Stimulated activated CD8-positive, alpha-beta memory T cell treated with anti-CD3 and anti-CD28 coated beads, Interleukin-2, amount 100 ng/mL, for 1 hour (primary cell): ENCODE measurements at regions not wholly inside any gene's neighbourhood (a gene's known extent, or its start where the extent isn't known, plus 50 kb on each side); places are given as distances from the start of the nearest gene placed in this dataset.

Experiments used
- DNase-seq, 2 donors: peaks; one replicate each; pipeline ENCODE4 v3.0.0-alpha.2; 2020; ENCODE audit warnings: low read depth in 2 of 2

DNA sequence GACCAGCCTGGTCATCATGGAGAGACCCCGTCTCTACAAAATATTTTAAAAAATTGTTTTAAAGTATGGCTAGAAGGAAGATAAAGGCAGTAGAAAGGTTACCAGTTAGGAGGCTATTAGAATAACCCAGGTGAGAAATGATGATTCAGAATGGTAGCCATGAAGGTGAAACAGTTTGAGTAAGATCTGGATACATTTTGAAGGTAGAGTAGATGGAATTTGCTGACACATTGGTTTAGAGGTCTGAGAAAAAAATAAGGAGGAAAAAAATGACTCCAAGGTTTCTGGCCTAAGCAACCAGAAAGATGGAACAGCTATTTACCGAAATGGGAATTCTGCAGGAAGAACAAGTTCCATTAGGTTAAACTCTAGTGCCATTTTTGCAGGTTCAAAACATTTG lies 167.9 kb upstream of the TAB2 start:
- no peak for DNase-seq

DNA sequence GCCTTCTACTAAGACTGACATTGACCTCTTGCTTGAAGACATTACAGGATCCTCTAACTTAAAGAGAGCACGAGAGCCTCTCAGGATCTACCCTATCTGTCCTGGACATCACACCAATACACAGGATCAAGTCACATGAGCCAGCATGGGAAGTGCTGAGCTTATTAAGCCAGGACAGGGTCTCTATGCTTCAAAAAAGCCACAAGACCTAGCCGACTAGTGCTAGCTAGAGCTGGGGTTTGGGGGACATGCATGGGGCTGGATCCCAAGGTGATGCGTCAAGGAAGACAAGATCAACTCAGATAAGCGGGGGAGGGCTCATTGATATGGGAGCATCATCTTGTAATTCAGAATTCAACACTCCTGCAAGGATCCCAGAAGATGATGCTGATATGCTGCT lies 167.2 kb upstream of the TAB2 start:
- DNase-seq = no peak

DNA sequence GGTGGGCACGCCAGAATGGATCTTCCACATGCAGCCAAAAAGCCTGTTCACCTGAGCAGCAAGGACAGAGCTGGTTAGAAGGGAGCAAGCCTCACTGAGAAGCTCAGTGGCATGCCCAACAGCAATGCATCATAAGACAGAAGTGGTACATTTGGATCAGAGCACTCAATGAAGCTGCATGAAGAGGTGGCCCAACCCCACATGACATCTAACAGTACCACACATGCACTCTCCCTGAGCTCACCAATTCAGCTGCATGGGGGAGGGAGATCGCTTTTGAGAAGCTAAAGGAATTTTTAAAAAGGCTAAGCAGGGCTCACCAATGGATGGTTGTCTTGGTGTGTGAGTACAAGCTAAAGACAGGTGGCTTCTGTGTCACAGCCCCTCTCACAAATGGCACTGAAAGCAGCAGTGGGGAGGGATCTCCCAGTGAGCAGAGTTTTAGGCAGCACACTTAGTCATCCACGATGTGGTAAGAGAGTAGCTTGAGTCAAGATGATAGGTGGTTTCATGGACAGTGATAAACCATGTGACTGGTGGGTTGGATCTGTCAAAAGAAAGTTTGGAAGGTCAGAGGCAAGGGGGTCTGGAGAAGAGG lies 166.6 kb upstream of the TAB2 start:
- DNase-seq = no peak

DNA sequence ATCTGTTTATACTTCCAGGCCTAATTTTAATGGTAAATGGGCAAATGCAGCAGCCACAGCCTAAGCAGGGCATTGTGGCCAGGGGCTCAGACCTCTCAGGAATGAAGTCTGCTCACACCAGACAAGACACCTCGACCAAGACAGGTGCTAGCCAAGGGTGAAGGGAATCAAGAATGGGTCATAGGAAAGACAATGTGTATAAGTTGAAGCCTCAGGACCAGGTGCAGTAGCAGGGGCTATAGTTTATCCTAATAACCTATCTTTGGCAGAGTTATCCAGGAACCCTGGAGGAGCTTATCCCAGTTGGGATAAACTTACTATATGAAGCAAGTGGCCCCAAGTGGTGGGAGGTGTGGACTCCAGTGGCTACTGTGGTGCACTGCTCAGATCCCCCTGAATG lies 165.0 kb upstream of the TAB2 start:
- DNase-seq = no peak

DNA sequence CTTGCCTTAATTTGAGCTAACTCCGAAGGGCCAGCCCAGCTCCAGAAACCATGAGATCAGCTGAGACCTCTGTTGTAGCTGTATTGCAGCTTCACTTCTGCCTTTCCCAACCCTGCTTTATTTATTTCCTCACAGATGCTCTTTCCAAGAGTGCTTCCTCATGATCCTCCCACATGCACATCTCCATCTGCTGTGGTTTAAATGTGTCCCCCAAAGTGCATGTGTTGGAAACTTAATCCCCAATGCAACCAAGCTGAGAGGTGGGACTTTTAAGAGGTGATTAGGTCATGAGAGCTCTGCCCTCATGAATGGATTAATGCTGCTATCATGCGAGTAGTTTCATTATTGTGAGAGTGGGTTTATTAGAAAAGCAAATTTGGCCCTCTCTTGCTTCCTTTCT lies 164.4 kb upstream of the TAB2 start:
- DNase-seq = no peak

DNA sequence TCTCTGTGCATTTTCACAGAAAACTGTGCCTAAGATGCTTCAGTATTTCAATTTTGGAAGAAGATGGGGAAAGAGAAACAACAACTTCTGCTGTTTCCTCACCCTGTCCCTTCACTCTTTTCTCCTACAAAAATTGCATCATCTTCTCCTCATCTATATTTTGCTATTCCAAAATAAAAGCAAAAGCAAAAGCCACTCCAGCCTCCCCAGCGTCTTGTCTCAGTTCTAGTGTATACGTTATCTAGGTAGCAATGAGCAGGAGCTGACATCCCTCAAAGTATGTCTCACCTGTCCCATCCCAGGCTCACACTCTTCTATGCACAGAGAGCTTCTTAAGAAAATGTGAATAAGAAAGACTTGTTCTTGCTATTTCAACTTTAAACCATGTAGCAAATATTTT lies 163.8 kb upstream of the TAB2 start:
- DNase-seq = no peak

DNA sequence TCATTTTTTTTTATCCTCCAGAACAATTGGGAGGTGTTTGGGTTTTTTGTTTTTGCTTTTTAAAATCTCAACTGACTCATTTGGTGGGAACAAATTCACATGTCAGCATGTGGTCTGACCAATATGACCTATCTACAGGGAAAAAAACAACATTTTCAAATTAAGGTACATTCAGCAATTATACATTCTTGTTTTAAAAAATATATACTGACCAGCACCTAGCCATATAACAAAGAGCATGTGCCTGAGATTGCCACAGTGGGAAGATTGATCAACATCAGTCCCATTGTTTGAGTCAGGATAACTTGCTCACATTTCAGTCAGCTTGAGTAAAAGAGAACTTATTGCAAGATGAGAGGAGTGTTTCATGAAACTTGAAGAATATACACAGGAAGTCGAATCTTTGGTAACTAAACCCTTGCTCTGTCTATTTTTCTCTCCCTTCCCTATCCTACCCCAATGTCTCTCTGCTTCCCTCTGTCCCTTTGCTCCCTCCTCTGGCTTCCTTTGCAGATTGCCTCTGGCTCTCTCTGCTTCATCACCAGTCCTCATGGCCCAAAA lies 163.2 kb upstream of the TAB2 start:
- no peak for DNase-seq

DNA sequence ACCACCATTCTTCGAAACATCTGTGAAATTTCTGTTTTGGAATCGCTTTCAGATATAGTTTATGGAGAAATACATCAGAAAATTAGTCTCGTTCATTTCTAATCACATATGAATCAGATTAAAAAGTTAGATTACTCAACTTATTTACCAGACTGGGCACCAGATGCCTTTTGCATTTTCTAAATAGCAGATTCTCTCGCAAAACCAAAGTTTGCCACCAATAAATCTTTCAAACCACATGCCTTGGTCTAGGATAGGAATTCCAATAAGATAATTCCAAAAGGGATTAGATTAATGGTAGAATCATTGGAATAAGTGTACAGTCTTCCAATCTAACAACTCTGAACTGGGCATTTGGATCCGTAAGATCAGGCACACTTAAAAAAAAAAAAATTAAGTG lies 160.4 kb upstream of the TAB2 start:
- DNase-seq = no peak

DNA sequence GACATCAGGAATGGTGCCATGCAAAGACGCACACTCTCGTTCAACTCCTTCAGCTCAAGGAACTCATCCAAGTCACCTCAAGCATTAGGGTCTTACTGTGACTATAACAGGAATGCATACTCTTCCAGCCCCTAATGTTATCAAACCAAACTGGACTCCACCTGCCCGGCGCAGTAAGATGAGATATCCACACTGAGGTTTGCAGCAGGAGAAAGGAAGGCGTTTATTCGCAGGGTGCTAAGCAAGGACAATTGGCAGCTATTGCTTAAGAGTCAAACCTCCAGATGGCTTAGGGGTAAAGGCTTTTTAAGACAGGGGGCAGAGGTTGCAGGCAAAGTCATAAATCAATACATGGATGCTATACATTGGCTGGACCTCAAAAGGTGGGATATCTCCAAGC lies 159.4 kb upstream of the TAB2 start:
- no peak for DNase-seq

DNA sequence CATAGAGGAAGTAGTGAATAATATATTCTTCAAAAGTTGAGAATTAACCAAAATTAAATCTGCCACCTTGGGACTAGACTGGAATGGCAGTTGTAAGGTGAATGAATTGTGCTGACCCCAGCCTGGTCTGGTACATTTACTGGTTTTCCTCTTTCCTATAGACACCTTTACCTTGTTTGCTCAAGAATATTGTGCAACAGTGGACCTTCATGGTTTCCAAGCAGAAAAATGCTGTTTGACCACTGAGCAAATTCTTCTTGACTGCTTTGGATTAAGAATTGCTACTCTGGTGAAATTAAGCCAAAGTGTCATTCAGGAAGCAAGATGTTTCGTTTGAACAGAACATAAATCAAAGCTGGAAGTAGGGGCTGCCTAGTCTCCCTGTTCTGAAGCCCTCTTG lies 156.6 kb upstream of the TAB2 start:
- no peak for DNase-seq

DNA sequence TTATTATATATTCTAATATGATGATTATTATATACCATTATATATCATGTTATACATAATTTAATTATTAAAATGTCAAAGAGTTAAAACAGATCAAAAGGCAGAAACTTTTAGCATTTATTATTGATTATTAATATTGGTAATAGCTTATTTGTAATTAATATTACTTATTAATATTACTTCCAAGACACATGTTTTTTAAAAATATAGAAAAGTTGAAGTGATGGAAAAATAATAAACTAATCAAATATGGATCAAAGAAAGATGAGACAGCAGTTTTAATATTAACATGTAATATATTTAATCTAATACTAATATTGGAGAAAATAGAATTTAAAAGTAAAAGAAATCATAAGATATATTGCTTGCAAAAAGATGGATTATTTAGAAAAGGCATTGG lies 154.6 kb upstream of the TAB2 start:
- no peak for DNase-seq

DNA sequence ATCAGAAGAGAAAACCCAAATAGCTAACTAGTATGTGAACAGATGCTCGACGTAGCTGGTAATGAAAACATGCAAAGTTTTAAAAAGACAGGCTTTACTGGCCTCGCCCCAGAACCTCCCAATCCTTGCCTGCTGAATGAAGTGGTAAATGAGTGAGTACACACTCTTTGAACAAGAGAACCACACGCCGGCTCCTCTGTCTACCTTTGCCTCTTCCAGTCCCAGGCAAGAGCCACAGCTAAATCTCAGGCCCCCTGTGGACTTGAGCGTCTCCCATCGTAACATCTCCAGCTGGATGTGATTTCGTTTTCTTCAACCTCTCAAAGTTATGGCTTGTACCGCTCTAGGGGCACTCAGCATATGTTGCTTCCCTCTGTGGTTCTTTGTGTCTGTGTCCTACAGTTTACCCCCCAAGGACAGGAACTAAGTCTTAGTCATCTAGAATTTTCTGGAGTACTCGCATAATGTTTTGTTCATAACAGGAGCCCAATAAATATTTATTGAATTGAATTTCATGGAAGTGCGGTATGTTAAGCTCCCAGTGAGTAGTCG lies 153.2 kb upstream of the TAB2 start:
- DNase-seq = no peak

DNA sequence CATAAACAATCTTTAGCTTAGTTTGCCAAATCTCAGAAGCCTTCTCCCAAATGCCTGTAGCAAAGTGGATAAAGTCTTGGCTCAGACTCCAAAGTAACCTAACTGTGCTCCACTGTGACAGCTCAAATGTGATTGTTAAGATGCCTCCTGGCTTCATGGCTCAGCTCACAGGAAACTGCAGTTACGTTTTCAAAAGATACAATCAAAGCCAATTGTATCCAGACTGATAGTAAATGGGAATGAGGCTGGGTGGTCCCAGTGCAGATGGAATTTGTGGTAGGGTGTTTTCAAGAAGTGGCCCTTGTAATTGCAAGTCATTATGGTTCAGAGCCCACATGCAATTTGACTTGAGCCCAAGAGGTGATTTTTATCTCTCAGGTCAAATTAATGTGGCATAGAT lies 151.2 kb upstream of the TAB2 start:
- no peak for DNase-seq

DNA sequence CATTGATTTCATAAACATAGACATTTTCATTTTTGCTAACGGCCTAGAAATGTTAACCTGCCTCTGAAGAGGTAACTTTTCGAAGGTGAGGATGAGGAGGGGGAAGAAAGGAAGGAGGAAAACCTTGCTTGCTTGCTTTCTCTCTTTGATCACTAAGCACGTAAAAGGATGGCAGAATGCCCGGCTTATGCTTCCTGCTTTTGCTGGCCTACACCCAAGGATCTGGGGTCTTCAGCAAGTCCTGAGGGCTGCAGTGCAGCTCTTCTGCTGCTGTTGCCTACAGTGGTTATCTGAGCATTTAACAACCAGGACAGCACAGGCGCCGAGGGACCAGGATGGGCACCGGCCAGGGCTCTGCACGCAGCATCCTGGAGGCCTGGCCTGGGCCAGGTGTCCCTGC lies 150.8 kb upstream of the TAB2 start:
- DNase-seq = no peak

DNA sequence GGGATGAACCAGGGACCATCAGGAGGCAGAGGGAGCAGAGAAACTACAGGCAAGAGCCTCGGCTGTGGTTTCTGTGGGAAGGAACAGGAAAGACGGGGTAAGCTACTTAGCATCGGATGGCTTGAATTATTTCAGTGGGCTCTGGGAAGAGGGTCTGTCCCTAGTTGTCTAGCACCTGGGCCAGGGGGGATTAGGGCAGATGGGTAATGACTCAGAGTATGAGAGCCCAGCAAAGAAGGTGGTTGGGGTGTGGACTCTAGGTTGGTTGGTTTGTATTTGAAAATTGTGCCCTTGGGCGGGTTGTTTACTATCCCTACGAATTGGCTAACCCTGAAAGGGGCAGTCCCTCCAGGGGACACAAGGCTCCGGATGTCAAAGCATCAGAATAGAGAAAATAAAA lies 148.5 kb upstream of the TAB2 start:
- DNase-seq = no peak

DNA sequence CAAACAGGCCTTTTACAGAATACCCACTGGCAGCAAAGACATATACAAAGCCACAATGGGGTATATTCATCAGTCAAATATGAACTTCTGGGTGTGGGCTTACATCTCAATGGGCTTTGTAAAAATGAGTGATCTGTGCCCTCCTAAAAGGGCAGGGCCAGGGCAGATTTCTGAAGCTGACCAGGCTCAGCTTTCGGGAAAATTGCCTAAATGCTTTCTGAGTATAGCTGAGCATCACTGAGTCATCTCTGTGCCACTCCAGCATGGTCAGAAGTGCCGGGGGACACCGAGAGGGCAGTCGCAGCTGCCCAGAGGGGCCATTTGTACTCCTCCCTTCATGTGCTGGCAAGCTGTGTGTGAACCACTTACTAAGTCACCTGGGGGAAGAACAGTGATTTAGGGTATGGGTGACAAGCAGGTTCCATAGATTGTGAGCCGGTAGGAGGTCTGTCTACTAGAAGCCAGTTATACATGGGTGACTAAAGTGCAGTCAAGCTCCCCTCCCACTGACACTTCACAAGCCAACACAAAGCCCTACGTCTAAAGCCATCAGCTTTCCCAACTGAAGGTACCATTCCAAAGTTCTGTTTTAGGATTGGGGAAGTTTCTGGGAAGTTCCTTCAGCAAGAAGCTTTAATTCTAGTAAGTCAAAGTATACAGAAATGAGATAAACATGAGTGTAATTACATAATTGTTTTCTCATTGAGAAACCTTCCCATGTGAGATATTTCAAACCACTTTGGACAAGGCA lies 147.6 kb upstream of the TAB2 start:
- no peak for DNase-seq

DNA sequence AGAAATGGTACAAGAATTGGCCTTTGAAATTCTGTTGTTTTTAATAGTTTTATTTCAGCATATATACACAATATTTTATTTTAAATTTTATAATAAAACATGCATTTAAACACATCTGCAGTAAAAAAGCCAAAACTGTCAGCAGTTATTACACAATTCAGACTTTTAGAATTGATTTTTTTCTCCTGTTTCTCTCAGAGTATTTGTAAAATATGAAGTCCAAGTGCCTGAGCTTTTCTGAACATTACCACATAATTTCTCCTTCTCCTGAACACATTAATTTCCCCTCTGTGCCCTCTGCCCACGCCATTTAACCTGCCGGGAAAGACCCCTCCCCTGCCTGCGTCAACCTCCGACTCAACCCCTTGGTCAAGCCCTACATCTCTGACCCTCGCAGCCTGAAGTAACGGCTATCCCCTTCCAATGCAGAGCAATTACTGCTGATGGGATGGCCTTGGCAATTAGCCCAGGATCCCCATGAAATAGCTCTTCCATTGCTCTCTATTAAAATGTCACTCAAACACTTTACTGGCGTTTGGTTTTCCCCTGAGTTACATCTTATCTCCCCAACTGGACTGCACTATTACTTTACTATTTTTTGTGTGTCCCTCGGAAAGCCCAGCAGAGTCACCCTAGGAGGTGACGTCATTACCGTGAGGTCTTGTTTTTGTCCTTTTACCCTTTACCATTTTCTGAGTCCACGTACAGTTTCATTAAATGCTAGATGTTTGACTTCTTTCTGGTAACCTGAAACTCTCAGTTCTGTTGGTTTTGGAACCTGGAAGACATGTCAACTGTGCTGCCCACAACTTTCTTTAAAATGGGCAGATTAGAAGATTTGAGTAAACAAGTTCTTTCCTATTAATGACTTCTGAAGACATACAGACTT lies 146.7 kb upstream of the TAB2 start:
- DNase-seq = no peak

DNA sequence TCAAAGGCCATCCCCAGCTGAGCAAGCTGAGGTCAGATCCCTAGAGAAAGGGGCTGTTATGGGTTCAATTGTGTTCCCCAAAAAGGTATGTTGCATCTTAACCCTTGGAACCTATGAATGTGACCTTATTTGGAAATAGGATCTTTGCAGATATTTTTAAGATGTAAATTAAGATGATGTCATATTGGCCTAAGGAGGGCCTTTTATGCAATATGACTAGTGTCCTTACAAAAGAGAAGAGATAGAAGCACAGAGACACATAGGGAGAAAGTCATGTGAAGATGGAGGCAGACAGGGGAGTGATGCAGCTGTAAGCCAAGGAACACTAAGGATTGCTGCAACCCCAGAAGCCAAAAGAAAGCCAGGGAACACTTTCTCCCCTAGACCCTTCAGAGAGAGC lies 144.3 kb upstream of the TAB2 start:
- no peak for DNase-seq

DNA sequence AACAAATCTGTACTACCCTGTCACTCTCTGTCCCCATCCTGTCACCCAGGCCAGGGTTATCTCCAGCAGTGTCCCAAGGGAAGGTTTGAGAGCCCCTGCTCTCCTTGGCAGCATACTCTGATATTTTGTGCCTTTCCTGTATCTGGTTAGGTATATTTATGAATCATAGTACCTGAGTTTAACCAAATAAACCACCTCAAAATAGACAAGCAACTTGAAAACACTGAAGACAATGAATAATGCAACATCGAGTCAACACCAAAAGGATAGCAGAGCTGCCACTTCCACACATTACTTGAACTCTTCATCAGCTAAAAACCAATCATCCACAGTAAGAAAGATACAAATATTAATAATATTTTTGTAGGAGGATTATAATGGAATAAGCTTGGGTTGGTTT lies 142.6 kb upstream of the TAB2 start:
- no peak for DNase-seq

DNA sequence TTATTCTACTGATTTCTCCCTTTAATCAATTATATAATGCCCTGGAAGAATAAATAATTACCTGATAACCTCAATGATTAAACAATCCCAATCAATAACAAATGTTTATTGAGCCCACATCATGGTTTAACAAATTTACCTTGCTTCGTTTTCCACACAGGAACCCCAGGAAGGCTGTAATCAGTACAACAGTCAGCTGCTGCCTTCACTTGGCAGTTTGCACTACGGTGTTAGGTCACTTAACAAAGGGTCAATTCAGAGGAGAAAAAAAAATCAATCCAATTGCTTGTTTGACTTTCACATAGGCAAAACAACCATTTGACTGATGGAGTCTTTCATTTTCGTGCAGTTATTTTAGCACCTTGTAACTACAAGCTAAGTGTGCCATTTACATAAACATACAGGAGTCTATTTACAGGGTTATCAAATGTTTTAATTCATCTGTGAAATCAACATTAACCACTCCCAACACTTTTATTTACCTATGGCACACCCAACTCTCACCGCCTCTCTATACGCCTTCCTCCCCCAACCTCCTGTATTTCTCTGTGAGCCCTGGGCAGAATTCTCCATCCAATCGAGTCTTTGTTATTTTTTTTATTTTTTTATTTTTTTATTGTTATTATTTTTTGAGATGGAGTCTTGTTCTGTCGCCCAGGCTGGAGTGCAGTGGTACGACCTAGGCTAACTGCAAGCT lies 140.4 kb upstream of the TAB2 start:
- DNase-seq = no peak

DNA sequence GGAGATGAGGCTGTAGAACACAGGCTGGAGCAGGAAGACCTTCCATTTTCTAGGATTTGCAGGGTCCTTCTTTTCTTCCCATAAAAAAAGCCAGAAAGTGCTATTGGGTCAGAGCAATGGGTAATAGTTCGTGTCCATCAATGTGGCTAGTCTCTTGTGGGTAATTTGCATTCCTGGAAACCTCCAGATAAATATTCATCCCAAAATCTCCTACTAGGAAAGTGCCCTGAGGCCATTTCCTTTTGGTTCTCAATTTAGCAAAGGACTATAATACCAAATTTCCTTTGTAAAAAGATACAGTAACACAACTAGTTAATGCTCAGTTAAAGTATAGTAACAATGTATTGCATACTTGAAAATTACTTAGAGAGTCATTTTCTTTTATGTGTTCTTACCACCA lies 138.1 kb upstream of the TAB2 start:
- DNase-seq = no peak

DNA sequence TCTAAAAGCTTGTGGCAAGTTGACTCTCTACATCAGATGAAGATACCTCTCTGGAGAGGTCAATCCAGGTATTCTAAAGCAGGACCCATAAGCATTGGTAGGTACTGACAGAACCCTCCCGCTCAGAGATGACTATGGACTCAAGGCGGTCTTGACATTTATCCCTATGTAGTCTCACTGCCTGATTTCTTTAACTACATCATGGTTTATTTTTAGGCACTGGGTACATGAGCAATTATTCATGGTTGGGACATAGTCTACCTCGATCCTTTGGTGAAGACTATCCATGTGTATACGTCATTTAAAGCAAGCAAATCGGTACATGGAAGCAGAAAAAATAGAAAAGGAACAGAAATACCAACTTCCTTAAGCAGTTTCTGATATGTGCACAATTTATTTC lies 136.2 kb upstream of the TAB2 start:
- no peak for DNase-seq
